ENCODE measurements at regions not wholly inside any gene's neighbourhood (a gene's known extent, or its start where the extent isn't known, plus 50 kb on each side); places are given as distances from the start of the nearest gene placed in this dataset.
A peak's percentile ranks its signal among the peaks of the same experiment; 100 is the strongest.
"Not testable (repeated sequence)": the region's sequence is repeated elsewhere in the genome, so short reads cannot be mapped to it uniquely, and the experiment has no call there.

DNA sequence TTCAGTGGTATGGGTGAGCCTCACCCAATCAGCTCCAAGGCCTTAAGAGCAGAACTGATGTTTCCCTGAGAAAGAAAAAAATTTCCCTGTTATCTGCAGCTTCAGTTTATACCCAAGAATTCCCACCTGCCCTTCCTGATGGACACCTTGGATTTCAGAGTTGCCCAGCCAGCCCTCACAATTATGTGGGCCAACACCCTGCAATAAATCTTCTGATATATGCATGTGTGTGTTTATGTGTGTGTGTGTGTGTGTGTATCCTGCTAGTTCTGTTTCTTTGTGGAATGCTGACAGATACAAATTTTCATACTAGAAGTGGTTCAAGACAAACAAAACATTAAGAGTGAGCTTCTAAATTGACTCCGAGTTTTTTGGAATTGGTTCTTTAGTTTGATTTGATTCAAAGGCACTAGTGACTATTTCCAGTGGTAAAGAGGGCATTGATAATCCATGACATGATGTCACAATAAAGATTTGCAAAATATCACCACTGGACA is 246.6 kb upstream of the BTBD3 start:
- DNase-seq, result no peak

DNA sequence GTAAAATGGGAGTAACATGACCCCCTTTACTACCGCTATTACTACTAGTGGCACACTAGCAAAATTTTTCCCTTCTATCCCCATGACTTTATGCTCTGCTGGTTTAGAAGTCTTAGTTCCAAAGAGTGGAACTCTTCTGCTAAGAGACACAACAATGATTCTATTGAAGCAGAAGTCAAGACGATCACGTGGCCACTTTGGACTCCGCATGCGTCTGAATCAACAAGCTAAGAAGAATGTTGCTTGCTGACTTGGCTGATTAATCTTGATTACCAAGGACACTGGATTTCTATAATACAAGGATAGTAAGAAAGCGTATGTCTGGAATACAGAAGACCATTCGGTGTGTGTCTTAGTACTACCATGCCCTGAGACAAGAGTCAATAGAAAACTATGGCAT is 244.7 kb upstream of the BTBD3 start:
- no peak for DNase-seq

DNA sequence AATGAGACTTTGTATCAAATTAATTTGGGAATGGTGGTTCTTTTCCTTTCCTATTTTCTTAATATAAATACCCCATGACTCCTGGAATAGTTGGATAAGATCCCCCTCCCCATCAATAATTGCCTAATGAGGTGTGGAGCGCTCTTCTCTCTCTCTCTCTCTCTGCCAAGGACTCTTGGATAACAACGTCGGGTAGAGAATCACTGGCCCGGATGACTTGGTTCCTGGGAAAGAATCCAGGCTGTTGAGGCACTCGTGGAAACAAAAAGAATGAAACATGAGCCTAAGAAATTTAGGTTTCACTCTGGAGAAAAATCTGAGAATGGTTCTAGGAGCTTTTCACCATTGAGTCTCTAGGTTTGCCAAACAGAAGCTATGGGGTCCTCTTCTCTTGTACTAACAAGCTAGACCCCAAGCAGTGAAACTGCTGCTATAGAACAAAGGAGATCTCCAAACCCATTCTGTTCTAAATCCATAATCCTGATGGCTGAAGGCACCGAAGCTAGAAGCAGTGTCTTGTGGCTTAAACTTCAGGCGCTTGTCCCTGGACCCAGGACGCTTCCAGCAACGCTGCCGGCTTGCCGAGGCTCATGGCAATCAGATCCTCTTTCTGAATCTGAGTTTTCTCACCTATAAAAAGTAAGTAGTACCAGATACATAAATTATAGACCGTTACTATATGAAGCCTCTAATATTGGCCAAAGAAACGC is 241.6 kb upstream of the BTBD3 start:
- DNase-seq, result no peak

DNA sequence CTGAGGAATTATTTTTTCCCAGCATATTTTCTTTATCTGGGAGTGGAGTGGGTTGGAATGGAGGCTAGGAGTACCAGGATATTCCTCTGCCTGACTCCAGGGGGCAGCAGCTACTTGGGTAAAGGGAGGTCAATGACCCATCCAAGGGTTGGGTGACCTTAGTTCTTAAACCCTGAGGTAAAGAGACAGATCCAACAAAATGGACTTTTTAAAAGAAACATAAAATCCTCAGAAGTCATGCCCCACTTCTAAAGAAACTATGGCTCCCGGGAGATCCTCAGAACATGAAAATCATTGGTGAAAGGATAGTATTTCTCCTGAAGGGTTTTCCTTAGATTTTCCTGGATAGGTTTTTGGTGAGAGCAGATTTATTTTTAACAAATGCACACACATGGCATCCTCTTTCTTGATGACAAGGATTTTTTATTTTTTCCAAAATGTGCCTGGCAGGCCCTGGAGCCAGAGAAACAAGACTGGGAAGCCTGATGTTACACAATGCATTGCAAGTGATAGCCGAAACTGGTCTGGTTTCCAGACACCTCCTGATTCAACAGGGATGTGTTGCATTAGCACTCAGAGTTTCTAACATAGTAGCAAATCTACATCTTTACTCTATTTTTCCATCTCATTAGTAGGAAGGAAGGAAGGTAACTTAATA is 240.9 kb upstream of the BTBD3 start:
- DNase-seq, result peak; percentile 4

DNA sequence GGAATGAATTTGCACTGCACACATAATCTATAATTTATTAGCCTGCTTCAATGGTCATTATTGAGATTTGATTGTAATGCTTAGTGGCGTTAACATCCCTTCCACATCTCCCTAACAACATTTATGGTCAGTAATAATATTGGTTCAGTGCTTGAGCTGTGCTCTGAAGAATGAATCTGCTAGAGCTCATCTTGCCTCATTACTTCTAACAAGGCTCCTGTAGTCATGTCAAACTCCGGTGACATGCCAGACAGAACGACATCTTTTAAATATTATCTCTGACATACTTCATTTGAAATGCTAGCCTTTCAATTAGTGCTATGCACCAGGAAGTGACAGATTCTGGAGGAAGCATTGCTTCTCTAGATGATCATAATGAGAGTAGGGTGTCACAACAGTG is 240.3 kb upstream of the BTBD3 start:
- DNase-seq, result no peak

DNA sequence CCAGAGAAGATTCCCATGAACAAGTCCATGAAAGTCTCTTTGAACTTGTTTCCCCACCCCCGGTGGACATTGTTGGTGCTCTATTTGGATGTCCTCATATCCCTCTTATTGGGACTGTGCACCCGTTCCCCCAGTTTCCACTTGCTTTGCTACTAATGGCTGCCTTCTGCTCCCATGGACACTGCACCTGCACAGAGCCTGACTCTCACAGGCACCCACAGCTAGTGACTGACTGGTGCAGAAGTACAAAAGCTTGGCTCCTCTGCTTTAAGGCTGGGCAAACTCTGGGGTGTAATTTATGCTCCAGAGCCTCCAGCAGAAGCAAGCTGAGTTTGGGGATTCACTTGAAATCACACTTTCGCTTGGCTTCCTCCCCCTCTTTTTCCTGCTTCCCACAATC is 239.9 kb upstream of the BTBD3 start:
- no peak for DNase-seq

DNA sequence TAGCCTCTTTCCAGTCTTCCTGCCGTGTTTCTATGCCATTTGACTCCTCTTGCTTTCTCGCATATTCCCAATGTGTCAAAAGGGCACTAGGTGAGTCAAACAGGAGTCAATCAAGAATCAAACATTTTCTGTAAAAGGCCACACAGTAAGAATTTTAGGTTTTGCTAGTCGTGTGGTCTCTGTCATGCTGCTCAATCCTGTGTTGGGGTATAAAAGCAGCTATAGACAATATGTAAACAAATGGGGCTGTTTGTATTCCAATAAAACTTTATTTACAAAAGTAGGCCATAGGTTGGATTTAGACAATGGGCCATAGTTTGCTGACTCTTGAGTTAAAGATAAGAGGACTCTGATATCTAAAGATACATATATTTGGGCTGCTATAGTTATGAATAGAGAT is 235.4 kb upstream of the BTBD3 start:
- no peak for DNase-seq

DNA sequence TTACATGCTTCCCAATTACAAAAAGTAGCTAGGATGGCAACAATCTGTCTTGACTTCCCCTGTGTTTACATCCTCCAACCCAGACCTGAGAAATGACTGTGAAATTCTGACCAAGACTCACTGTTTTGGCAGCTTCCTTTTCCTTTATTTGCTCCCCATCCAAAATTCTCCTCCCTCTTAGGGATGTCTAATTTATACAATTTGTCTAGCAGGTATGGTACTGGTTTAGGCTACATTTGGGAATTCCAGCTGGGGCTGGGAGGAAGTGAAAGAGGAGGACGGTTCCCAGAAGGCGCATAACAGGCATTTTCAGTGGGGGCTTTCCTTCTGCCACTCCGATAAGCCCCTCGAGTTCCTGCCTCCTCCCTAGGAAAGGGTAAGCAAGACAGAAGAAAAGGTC is 231.5 kb upstream of the BTBD3 start:
- DNase-seq, result no peak

DNA sequence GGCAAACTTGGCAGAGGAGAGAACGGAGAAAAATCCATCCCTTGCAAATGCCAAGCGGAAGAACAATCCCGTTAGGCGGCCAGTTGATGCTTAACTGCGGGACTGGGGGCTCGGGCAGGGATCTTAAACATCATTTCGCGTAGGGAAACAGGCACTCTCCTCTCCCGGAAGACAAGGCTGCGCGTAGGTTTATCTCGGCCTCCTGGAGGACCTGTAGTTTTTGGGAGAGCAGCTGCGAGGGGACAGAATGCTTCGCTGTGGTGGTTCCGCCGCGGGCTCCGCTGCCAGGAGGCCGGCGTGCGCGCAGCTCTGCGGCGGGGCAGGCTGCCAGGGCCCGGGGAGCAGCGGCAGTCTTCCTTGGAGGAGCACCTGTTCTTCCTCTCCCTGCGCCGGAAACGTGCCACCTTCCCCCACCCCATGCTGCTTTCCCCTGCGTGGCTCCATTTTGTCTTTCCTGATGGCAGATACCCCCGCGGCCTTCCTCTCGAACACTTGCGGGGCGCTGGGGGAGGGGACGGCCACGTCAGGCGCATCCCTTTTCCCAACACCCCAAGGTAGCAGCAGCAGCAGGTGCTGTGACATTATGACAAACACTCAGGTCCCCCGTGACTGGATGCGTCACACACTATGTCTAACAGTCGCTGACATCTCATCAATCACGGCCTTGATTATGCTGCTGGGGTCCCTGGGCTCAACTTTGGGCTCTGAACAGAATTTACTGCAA is 230.7 kb upstream of the BTBD3 start:
- DNase-seq, result no peak

DNA sequence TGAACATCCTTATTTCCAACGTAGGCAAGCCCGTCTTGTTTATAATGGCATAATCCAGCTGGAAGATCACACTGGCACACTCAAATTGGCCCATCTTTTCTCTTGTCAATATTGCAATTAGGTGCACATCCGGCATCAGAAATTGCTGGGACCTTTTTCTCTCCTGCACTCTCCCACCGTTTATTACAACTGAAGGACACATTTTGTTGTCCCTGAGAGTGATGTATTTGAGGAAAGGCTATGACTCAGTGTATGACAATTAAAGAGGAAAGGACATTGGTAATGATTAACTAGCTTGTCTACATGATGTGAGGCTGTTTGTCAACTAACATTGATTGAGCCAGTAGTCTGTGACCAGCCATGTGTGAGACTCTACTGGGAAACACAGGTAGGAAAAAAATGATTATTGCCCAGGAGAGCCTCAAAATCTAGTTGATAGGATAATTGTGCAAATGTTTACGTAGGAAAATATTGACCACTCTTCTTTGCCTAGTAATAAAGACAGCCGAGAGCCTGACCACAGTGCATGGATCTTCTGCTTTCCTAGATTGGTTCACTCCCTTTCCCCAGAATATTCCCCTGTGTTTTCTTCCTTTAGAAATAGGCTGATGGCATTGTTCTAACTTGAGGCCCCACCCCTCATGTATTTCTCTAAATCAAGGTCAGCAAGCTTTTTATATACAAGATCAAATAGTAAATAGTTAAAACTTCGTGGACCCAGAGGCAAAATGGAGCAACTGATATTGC is 230.0 kb upstream of the BTBD3 start:
- no peak for DNase-seq

DNA sequence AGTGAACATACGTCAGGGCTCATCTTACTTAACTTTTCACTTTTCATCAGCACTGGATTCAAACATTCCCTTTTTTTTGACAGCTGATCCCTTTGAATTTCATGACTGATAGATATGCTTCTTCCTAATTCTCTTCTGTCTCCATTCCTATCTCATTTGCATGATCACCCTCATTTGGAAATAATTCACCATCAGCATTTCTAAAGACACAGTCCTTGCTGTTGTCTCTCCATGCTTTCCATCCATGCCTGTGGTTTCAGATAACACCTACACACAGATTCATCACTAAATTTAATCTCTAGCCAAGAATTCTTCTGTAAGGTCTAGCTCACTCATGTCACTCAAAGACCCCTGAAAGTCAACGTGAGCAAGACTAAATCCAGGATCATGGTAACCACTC is 228.4 kb upstream of the BTBD3 start:
- no peak for DNase-seq

DNA sequence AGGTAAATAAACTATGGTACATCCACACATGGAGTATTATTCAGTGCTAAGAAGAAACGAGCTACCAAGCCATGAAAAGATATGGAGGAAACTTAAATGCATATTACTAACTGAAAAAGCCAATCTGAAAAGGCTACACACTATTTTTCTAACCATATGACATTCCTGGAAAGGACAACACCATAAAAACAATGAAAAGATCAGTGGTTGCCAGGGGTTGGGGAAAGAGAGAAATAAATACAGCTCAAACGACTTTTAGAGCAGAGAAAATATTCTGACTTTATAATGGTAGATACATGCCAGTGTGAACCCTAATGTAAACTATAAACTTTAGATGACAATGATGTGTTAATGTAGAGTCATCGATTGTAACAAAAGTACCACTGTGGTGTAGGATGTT is 225.9 kb upstream of the BTBD3 start:
- DNase-seq, result no peak

DNA sequence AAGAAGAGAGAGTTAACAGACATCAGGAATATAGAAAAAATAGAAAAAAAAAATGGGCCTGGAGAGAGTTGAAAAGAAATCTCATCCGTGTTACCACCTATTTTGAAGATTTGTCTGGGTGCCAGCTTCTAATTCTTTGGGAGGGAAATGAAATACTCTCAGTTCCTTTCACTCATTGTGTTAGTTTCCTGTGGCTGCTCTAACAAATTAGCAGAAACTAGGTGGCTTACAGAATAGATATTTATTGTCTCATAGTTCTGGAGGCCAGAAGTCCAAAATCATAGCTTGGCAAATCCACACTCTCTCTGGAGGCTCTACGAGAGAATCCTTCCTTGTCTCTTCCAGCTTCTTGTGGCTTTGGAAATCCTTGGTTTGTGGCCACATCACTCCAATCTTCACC is 225.1 kb upstream of the BTBD3 start:
- no peak for DNase-seq

DNA sequence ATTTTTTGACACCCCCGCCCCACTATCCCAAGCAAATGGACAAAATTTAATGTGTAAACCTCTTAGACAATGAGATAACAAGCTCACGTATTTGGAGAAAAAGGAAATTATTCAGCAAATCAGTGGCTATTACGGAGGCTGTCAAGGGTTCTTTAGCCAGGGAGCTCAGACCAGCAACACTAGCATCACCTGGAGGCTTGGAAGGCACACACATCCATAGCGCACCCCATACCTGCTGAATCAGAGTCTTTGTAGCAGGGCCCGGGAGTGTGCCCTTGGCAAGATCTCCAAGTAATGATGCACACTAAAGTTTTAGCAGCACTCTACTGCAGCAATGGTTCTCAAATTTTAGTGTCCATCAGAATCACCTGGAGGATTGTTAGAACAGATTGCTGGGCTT is 223.2 kb upstream of the BTBD3 start:
- DNase-seq, result no peak

DNA sequence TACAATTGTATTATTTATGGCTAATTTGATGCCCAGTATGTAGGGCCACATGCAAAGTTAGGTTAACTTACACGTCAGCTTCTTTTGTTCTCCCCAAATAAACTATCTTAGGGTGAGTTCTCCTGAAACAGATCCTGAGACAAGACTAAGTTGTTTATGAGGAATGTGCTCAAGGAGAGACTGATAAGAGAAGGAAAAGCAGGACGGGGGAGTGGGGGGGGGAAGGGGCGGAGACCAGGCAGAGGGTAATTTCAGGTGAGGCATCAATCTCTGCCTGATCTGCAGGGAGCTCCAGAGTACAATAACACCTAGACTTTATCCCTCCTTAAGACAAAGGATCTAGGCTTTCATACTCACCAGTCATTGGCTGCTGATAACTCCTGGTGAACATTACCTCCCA is 220.6 kb upstream of the BTBD3 start:
- DNase-seq, result no peak

DNA sequence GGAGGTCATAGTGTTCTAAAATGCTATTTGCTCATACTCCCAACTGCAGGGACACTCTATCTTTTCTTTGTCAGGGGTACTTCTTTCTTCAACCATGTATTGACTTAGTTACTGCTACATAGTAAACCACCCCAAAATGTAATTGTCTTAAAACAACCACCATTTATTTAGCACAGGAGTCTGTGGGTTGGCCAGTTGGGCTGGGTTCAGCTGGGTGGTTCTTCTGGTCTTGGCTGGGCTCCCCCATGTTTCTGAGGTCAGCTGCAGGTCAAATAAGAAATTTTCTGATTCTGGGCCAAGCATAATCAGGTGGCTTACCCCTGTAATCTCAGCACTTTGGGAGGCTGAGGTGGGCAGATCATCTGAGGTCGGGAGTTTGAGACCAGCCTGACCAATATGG is 220.0 kb upstream of the BTBD3 start:
- DNase-seq, result no peak

DNA sequence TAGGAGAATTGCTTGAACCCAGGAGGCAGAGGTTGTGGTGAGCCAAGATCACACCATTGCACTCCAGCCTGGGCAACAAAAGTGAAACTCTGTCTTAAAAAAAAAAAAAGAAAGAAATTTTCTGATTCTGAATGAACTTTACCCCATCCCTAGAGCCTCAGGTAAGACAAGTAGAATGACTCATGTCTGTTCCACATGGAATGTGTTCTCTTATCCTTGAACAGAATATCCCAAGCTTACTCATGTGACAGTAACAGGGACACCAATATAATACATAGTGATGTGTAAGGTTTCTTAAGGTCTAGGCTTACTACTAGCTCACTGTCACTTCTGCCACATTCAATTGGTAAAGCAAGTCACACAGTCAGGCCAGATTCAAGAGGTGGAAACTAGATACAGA is 219.6 kb upstream of the BTBD3 start:
- no peak for DNase-seq

DNA sequence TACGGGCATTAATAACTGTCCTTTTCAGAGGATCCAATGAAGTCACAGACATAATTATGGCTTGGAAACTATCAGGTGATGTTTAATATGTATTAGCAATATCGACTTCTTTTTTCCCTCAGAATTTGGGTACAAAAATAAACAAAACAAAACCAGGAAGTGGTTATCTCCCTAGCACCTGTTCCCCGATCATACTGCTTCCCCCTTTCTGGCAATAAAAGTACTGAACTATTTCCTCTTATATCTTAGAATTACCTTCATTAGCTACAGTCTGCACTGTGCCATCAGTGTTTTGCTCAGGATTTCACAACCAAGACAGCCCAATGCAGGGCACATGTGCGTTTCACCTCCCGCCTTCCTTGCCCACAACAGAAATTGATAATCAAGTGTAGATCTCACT is 216.9 kb upstream of the BTBD3 start:
- DNase-seq, result no peak

DNA sequence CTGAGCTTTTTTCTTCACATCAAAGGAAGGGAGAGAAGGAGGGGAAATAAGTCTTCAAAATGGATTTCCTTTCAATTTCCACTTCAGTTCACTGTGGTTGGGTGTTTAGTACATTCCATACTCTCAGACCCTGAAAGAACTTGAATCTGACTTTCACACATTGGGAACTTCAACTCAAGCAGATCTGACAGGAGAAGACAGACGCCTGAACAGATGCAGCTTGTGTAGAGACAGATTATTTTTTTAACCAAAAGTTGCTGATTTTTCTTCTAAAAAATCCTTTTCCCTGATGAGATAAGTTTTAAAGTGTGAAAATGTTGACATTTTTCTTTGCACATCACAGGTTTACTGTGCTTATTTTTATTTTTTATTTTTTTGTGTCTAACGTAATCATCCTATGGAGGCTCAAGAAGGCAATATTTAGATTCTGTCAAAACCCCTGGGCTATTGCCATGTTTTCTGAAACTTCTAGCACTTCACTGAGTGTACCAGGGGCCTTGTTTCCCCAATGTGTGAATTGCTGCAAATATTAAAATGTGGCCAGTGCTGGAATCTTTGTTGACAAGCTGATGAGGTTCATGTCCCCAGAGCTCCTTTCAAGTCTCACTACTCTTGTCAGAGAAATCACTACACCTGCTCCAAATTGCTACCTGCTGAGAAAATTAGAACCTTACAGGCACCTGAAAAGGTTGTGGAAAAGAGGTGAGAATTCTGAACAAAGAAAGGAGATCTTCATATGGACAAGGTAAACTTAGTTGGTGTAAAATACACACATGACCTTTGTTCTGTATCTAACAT is 214.8 kb upstream of the BTBD3 start:
- DNase-seq, result no peak

DNA sequence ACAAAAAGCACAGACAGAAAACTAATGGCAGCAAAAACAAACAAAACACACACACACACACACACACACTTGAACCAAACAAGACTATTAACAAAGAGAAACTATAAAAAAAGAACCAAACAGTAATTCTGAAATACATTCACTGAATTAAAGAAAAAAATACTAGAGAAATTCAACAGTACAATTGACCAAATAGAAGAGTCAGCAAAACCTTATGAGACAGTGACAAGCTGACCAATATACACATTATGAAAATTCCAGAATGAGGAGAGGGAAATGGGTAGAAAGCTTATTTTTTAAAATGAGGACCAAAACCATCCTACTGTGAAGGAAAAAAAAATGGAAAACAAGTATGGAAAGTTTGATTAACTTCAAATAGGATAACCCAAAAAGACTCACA is 212.2 kb upstream of the BTBD3 start:
- DNase-seq, result no peak

DNA sequence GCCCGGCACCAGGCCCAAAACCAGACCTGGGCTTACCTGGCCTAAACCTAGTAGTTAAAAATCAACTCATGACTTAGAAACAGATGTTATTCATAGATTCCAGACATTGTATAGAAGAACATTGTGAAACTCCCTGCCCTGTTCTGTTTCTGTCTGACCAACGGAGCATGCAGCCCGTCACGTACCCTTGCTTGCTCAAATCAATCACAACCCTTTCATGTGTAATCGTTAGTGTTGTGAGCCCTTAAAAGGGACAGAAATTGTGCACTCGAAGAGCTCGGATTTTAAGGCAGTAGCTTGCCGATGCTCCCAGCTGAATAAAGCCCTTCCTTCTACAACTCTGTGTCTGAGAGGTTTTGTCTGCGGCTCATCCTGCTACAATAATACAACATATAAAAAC is 209.5 kb upstream of the BTBD3 start:
- not testable (repeated sequence) for DNase-seq

DNA sequence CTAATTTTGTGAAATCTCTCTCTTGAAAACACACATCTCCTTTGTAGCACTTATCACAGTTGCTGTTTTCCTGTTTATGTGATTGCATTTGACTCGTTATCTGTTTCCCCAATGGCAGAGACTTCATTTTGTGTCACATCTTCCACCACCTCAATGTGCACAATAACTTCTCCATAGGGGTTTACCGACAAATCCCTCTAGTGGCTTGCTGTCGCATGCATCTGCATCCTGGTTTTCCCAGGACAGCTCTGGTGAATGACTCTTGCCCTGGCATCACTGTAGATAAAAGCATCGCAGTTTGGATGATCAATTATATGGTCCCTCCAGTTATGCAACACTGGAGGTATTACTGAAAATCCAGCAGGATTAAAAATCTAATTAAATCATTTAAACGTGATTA is 206.5 kb upstream of the BTBD3 start:
- no peak for DNase-seq

Measured in stimulated activated CD4-positive, alpha-beta T cell treated with anti-CD3 and anti-CD28 coated beads, Interleukin-4, amount 100 ng/mL, for 1 hour (primary cell).